Adrenal gland (tissue), 5 donors: ENCODE measurements at regions not wholly inside any gene's neighbourhood (a gene's known extent, or its start where the extent isn't known, plus 50 kb on each side); places are given as distances from the start of the nearest gene placed in this dataset.

ENCODE experiments used
- CTCF ChIP-seq, 6 experiments: fragments of 450-650 bp in 4 of 6; fragments of 200-600 bp in 2 of 6; sonication (generic) in 1 of 6; IDR thresholded peaks; 1 replicate in 5 of 6; 2 replicates in 1 of 6; pipeline versions ENCODE4 v1.5.1 to v1.8.0; 2016 to 2021; ENCODE audit warnings: antibody characterized with exemption in 6 of 6, mild to moderate bottlenecking in 2 of 6, moderate library complexity in 1 of 6
- POLR2A ChIP-seq, 2 donors: fragments of 450-650 bp; IDR thresholded peaks; one replicate each; pipeline ENCODE4 v1.6.1; 2017; ENCODE audit warnings: antibody characterized with exemption in 2 of 2, mild to moderate bottlenecking in 2 of 2, moderate library complexity in 1 of 2
- donor health status: DM: no; HTN: no; CAD: no.

- TF ChIP-seq CTCF (IDR thresholded peaks at IDR 0.05) (peak; percentile 81 to 91 (median 83)), POLR2A (IDR thresholded peaks at IDR 0.05) (no peak)
These were observed 78.1 kb downstream of the IER5 start for GRCh38 chr1:181166377-181167196.
